Mucosa of stomach (tissue), 1 donor: ENCODE measurements at regions not wholly inside any gene's neighbourhood (a gene's known extent, or its start where the extent isn't known, plus 50 kb on each side); places are given as distances from the start of the nearest gene placed in this dataset.
"Not testable (repeated sequence)": the region's sequence is repeated elsewhere in the genome, so short reads cannot be mapped to it uniquely, and the experiment has no call there.

Experiments
- H3K27me3 ChIP-seq: one replicate; pipeline ENCODE4 v1.7.0; 2013; ENCODE audit warnings: mild to moderate bottlenecking, low read length; ENCODE audit not compliant: control insufficient read depth, insufficient read depth
- H3K36me3 ChIP-seq: one replicate; pipeline ENCODE4 v1.7.0; 2013; ENCODE audit warnings: low read length; ENCODE audit not compliant: control insufficient read depth, insufficient read depth
- H3K4me1 ChIP-seq: one replicate; pipeline ENCODE4 v1.7.0; 2013; ENCODE audit warnings: mild to moderate bottlenecking, low read length; ENCODE audit not compliant: control insufficient read depth, insufficient read depth
- H3K4me3 ChIP-seq: one replicate; pipeline ENCODE4 v1.7.0; 2013; ENCODE audit warnings: low read length
- H3K9ac ChIP-seq: one replicate; pipeline ENCODE4 v1.7.0; 2013; ENCODE audit warnings: mild to moderate bottlenecking, low read length, moderate library complexity
- H3K9me3 ChIP-seq: one replicate; pipeline ENCODE4 v1.7.0; 2013; ENCODE audit warnings: mild to moderate bottlenecking, low read length, moderate library complexity; ENCODE audit not compliant: control insufficient read depth
- donor health status: Pancreatic carcinoma.

DNA sequence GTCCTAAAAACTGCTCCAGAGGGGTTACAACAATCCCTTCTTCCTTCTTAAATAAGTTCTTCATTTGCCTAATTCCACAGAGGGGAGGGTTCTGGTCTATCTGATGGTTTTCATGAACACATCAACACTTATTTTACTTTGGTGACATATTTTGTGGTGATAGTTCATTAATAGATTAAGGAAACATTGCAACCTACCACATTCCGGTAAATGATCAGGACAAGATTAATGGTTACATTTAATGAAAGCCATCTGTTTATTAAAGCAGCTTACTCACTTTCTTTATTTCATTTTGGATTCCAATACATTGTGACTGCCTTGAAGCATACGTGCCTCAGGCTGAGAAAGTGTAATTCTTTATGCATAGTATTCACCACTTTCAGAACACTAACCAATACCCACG is 101.0 kb downstream of the SKIDA1 start:
- H3K4me1 ChIP-seq: no peaks in the 10 kb centered on the region
- H3K9ac ChIP-seq: no peak overlapping the region
- H3K27me3 ChIP-seq: no peaks in the 10 kb centered on the region
- H3K4me3 ChIP-seq: no peak overlapping the region
- no peaks in the 10 kb centered on the region for H3K9me3 ChIP-seq
- H3K36me3 ChIP-seq: no peaks in the 10 kb centered on the region

DNA sequence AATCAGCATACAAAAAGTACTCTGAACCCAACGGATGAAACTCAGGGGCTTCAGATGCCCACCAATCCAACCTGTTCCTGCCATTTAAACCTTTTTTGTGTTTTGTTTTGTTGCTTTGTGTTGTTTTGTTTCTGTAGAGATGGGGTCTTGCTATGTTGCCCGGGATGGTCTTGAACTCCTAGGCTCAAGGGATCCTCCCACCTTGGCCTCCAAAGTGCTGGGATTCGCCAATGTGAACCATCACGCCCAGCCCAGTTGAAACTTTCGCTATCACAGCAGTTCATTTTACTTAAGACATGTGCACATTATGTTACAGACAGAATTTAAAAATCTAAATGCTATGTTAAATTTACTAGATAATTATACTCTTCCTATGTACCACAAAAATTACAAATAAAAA is 101.6 kb downstream of the SKIDA1 start:
- Histone ChIP-seq H3K36me3 (no peaks in the 10 kb centered on the region), H3K9ac (no peak overlapping the region), H3K4me1 (no peaks in the 10 kb centered on the region), H3K9me3 (no peaks in the 10 kb centered on the region), H3K4me3 (no peak overlapping the region), H3K27me3 (no peaks in the 10 kb centered on the region)

DNA sequence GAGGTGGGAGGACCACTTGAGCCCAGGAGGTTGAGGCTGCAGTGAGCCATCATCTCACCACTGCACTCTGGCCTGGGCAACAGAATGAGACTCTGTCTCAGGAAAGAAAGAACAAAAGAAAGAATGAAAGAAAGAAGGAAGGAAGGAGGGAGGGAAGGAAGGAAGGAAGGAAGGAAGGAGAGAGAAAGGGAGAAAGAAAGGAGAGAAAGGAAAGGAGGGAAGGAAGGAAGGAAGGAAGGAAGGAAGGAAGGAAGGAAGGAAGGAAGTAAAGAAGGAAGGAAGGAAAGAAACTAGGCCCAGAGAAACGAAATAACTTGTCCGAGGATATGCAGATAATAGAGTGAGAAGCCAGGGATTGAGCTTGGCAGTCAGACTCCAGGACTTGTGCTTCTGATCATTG is 102.1 kb downstream of the SKIDA1 start:
- H3K4me3 ChIP-seq: no peak overlapping the region
- H3K4me1 ChIP-seq: no peaks in the 10 kb centered on the region
- no peaks in the 10 kb centered on the region for H3K9me3 ChIP-seq
- peaks cover under 1% of the 10 kb centered on the region for H3K27me3 ChIP-seq
- H3K36me3 ChIP-seq: no peaks in the 10 kb centered on the region
- no peak overlapping the region for H3K9ac ChIP-seq

DNA sequence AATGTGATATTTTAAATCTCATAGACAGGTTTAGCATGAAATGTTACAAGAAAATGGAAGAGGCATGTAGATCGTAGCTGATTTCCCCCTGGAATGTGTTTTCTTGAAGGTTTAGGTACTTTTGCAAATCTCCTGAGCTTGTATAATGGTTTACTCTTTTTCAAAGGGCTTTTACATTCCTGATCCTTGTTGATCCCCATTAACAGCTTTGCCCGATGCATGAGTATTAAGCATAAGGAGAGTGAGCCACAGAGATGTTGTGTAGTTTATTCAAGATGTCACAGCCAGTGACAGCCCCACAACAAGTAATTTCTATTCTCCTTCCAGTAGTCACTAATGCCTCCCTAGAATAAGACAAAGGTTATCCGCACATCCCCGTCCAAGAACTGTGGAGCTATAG is 103.7 kb downstream of the SKIDA1 start:
- no peaks in the 10 kb centered on the region for H3K4me1 ChIP-seq
- no peaks in the 10 kb centered on the region for H3K9me3 ChIP-seq
- no peak overlapping the region for H3K4me3 ChIP-seq
- H3K36me3 ChIP-seq: no peaks in the 10 kb centered on the region
- H3K9ac ChIP-seq: no peak overlapping the region
- peaks cover 3% of the 10 kb centered on the region for H3K27me3 ChIP-seq

DNA sequence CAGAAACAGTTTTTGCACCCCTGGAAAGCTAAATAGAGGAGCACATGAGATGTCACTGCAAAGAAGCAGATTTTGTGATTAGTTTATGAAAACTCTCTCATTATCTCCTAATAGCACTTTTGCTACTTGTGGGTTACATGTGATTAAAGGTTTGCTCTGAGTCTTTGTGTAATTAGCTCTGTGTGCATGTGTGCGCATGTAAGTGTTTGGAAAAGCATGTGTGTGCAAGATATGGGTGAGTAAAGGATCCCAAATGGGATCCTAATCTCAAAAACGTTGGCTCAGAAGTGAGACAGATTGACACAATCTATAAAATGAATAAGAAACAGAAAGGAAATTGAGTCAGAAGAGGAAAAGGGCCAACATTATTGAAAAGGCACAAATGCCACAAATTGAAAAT is 104.5 kb downstream of the SKIDA1 start:
- Histone ChIP-seq H3K27me3 (peaks cover 3% of the 10 kb centered on the region), H3K9me3 (no peaks in the 10 kb centered on the region), H3K4me1 (no peaks in the 10 kb centered on the region), H3K9ac (no peak overlapping the region), H3K36me3 (no peaks in the 10 kb centered on the region), H3K4me3 (no peak overlapping the region)

DNA sequence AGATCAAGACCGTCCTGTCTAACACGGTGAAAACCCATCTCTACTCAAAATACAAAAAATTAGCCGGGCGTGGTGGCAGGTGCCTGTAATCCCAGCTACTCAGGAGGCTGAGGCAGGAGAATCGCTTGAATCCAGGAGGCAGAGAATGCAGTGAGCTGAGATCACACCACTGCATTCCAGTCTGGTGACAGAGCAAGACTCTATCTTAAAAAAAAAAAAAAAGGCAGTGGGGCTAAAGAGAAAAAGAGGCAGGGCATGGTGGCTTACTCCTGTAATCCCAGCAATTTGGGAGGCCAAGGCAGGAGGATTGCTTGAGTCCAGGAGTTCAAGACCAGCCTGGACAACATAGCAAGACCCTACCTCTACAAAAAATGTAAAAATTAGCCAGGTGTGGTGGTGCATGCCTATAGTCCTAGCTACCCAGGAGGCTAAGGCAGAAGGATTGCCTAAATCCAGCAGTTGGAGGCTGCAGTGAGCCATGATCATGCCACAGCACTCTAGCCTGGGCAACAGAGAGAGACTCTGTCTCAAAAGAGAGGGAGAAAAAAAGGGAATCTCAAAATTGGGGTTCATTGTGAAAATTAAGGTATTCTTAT is 106.4 kb downstream of the SKIDA1 start:
- not testable (repeated sequence) for H3K27me3 ChIP-seq, H3K9me3 ChIP-seq, H3K4me3 ChIP-seq, H3K9ac ChIP-seq, H3K4me1 ChIP-seq, H3K36me3 ChIP-seq

DNA sequence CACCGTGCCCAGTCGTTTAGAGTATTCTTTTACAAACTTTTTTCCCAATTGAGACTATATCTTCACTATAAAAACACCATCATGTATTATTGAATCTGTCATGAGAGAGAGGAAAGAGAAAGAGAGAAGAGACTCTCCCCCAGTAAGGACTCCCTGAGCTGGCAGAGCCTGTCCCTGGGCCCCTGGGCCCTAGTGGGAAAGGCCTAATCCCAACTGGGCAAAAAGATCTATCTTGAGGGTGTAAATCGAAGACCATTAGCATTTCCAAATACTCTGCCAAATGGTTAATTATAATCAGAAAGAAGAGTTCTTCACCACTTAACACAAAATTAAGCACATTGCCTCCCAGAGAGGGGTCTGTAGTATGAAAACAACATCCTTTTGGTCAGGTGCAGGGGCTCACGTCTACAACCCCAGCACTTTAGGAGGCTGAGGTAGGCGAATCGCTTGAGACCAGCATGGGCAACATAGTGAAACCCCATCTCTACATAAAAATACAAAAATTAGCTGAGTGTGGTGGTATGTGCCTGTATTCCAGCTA is 108.2 kb downstream of the SKIDA1 start:
- Histone ChIP-seq H3K4me3 (no peak overlapping the region), H3K9me3 (no peaks in the 10 kb centered on the region), H3K27me3 (peaks cover 3% of the 10 kb centered on the region), H3K4me1 (no peaks in the 10 kb centered on the region), H3K36me3 (no peaks in the 10 kb centered on the region), H3K9ac (no peak overlapping the region)

DNA sequence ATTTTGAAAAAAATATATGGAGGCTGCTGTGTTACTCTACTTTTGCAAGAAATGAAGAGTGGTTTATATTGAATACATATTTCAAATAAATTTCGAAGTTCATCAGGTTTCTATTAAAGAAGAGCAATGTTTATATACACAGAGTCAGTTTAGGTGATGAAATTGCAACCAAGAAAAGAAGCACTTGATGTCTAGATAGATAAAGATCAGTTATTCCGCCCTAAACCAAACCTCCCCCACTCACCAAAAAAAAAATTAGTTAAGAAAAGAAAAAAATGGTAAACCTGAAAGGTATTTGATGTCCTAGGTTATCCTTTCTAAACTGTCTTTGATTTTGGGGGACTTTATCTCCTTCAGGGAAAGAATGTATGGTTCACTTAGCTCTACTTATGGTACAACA is 111.8 kb downstream of the SKIDA1 start:
- no peaks in the 10 kb centered on the region for H3K9me3 ChIP-seq
- H3K9ac ChIP-seq: no peak overlapping the region
- H3K27me3 ChIP-seq: peaks cover 3% of the 10 kb centered on the region
- no peaks in the 10 kb centered on the region for H3K36me3 ChIP-seq
- H3K4me1 ChIP-seq: no peaks in the 10 kb centered on the region
- H3K4me3 ChIP-seq: no peak overlapping the region

DNA sequence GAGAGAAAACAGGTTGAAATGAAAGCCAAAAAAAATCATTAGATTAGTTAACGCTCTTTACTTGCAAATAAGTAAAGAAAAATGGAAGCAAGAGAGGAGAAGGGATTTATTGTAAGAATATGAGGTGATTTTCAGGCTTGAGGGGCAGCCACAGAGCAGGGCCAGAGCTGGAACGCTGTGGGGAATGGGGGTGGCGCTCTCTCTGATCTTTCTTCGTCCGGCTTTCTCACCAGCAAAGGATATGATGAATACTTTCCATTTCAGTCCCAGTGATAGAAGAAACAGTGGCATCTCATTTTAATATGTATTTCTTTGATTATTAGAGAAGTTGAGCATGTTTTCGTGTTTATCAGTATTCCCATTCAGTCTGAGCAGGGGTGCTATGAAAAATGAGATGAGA is 112.2 kb downstream of the SKIDA1 start:
- Histone ChIP-seq H3K27me3 (peaks cover 1% of the 10 kb centered on the region), H3K36me3 (no peaks in the 10 kb centered on the region), H3K9ac (no peak overlapping the region), H3K9me3 (no peaks in the 10 kb centered on the region), H3K4me1 (no peaks in the 10 kb centered on the region), H3K4me3 (no peak overlapping the region)

DNA sequence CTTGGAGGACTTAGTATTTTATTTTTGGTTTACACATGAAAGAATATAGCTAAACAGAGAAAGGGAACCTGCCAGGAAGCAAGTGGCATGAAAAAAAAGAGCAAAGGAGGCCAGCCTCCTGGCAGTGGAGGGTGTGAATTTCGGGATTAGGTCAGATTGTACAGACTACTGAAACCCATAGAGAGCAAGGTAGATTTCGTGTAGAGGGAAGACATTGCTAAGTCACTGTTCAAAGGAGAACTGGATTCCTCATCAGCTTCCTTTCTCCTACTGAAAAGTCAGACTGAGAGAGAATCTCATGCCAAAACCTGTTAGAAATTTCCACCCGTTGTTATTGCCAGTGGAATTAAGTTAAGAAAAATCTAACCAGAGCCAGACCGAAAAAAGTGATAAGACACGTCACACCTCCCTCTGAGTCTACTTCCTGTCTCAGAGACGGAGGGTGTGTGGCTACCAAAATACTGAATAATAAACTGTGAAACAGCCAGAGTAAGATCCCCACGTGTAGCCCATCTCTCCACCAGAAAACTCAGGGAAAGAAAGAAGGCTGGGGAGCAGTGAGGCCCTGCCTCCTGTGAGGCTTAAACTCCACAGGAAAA is 118.8 kb downstream of the SKIDA1 start:
- H3K9ac ChIP-seq: no peak overlapping the region
- no peaks in the 10 kb centered on the region for H3K4me1 ChIP-seq
- no peaks in the 10 kb centered on the region for H3K27me3 ChIP-seq
- H3K4me3 ChIP-seq: no peak overlapping the region
- H3K36me3 ChIP-seq: no peaks in the 10 kb centered on the region
- H3K9me3 ChIP-seq: no peaks in the 10 kb centered on the region

DNA sequence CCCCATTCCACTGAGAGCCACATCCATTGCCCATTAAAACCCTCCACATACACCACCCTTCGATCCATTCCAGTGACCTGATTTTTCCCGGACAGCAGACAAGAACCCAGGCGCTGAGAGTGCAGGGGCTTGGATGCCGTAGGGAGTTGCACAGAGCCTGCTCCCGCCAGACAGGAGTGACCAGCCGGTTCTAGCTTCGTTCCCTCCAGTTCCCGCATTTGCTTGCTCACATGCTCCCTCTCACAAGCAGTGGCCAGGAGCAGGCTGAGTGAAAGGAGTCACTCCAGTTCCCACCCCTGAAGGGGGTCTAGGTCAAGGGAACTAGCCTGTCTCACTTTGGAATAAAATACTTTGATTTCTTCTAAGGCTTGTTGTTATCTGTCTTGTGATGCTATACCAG is 119.5 kb downstream of the SKIDA1 start:
- H3K9ac ChIP-seq: no peak overlapping the region
- H3K4me3 ChIP-seq: no peak overlapping the region
- H3K36me3 ChIP-seq: no peaks in the 10 kb centered on the region
- H3K27me3 ChIP-seq: no peaks in the 10 kb centered on the region
- no peaks in the 10 kb centered on the region for H3K9me3 ChIP-seq
- H3K4me1 ChIP-seq: no peaks in the 10 kb centered on the region

DNA sequence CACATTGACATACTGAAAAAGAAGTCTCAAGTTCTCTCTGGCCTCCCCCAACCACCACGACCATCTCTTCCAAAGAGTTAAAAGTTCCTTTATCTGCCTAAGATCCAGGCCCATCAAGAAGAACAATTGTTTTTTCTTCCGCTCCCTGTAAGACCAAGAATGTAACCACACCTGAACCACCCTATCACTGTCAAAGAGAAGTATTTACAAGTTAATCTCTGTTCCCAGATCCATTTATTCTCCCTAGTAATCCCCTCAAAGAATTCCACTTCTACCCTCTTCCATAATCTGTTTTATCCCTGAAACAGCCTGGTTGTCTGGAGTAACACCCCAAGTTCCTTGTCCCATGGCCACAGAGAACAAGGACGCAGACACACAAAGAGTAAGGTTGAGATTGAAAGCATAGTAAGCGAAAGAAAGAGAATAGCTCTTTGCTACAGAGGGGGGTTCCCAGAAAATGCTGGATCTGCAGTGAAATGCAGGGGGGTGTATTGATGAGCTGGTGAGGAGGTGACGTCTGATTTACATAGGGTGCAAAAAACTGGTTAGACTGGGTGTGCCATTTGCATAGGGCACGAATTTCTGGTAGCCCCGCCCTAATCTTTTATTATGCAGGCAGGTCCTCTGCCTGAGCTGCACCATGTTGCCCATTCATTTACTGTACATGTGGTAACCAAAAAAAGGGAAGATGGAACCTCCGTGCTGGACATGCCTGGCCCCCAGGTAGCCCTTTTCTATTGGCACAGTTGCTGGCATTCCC is 122.0 kb downstream of the SKIDA1 start:
- H3K9ac ChIP-seq: no peak overlapping the region
- no peaks in the 10 kb centered on the region for H3K4me1 ChIP-seq
- no peaks in the 10 kb centered on the region for H3K27me3 ChIP-seq
- H3K36me3 ChIP-seq: no peaks in the 10 kb centered on the region
- H3K4me3 ChIP-seq: no peak overlapping the region
- H3K9me3 ChIP-seq: no peaks in the 10 kb centered on the region
